ENCODE measurements at regions not wholly inside any gene's neighbourhood (a gene's known extent, or its start where the extent isn't known, plus 50 kb on each side); places are given as distances from the start of the nearest gene placed in this dataset.

DNA sequence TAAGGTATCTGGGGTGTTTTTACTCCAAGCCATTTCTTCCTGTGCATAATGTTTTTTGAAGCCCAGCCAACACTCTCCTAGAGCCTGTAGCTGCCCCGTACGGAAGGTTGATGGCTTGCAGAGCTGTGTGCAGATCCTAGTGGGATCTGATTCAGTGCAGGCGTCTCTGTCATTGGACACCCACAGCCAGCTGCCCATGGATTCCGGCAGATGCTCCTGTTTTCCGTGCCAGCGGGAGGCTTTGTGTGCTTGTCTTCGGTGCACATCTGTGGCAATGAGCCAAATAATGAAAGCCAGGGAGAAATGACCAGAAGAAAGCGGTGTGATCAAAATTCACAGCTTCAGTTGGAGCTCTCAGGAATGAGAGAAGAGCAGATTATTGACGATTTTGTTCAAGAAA is 426.4 kb downstream of the TYW1 start:
- TF ChIP-seq, protein P1, sequence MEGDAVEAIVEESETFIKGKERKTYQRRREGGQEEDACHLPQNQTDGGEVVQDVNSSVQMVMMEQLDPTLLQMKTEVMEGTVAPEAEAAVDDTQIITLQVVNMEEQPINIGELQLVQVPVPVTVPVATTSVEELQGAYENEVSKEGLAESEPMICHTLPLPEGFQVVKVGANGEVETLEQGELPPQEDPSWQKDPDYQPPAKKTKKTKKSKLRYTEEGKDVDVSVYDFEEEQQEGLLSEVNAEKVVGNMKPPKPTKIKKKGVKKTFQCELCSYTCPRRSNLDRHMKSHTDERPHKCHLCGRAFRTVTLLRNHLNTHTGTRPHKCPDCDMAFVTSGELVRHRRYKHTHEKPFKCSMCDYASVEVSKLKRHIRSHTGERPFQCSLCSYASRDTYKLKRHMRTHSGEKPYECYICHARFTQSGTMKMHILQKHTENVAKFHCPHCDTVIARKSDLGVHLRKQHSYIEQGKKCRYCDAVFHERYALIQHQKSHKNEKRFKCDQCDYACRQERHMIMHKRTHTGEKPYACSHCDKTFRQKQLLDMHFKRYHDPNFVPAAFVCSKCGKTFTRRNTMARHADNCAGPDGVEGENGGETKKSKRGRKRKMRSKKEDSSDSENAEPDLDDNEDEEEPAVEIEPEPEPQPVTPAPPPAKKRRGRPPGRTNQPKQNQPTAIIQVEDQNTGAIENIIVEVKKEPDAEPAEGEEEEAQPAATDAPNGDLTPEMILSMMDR (IDR thresholded peaks at IDR 0.05): no peak
- TF ChIP-seq POLR2A (IDR thresholded peaks at IDR 0.05) (no peak), EP300 (IDR thresholded peaks at IDR 0.05) (peak in 2 of 4 donors; percentile 14 to 31)
